Breast epithelium (tissue), 4 donors: ENCODE measurements at regions not wholly inside any gene's neighbourhood (a gene's known extent, or its start where the extent isn't known, plus 50 kb on each side); places are given as distances from the start of the nearest gene placed in this dataset.

Experiments
- DNase-seq, 2 donors: peaks; one replicate each; pipeline ENCODE4 v3.0.0-alpha.2; 2019; ENCODE audit warnings: low spot score in 2 of 2
- H3K27ac ChIP-seq, 2 donors: fragments of 200-600 bp; sonication (generic) in 1 of 2; one replicate each; pipeline ENCODE4 v1.5.1; 2016 to 2019; ENCODE audit warnings: mild to moderate bottlenecking in 1 of 2
- H3K27me3 ChIP-seq, 2 donors: fragments of 200-600 bp; sonication (generic) in 1 of 2; one replicate each; pipeline versions ENCODE4 v1.5.1 to v1.6.0; 2017 to 2019; ENCODE audit warnings: control low read depth in 1 of 2, mild to moderate bottlenecking in 1 of 2
- H3K36me3 ChIP-seq: fragments of 200-600 bp; one replicate; pipeline ENCODE4 v1.5.1; 2019
- H3K4me1 ChIP-seq, 2 donors: fragments of 200-600 bp; sonication (generic); one replicate each; pipeline ENCODE4 v1.5.1; 2016 to 2019; ENCODE audit warnings: control low read depth in 1 of 2
- H3K4me3 ChIP-seq, 3 donors: fragments of 200-600 bp; sonication (generic); 1 replicate in 2 of 3; 2 replicates in 1 of 3; pipeline ENCODE4 v1.5.1; 2016 to 2019; ENCODE audit warnings: mild to moderate bottlenecking in 3 of 3, moderate library complexity in 2 of 3
- H3K9me3 ChIP-seq, 2 donors: fragments of 200-600 bp; sonication (generic) in 1 of 2; one replicate each; pipeline ENCODE4 v1.5.1; 2016 to 2019; ENCODE audit warnings: control low read depth in 1 of 2
- POLR2A ChIP-seq: fragments of 450-650 bp; IDR thresholded peaks from one replicate; pipeline ENCODE4 v1.6.1; 2016; ENCODE audit warnings: antibody characterized with exemption, mild to moderate bottlenecking, moderate library complexity
- POLR2AphosphoS5 ChIP-seq, 3 donors: sonication (generic); formaldehyde crosslinking; IDR thresholded peaks; one replicate each; pipeline ENCODE4 v1.6.1; 2017; ENCODE audit warnings: antibody characterized with exemption in 3 of 3
- intact Hi-C: fragments of 100-400 bp; cut with DNase I; formaldehyde crosslinking; loops from one replicate; pipeline ENCODE4 v1.15.1; 2023; ENCODE audit warnings: low total_unique reads
- TF ChIP-seq, protein P1 (sequence below), 3 donors: fragments of 450-650 bp; IDR thresholded peaks; one replicate each; pipeline ENCODE4 v1.5.1; 2016 to 2017; ENCODE audit warnings: antibody characterized with exemption in 3 of 3, mild to moderate bottlenecking in 3 of 3, moderate library complexity in 3 of 3

DNA sequence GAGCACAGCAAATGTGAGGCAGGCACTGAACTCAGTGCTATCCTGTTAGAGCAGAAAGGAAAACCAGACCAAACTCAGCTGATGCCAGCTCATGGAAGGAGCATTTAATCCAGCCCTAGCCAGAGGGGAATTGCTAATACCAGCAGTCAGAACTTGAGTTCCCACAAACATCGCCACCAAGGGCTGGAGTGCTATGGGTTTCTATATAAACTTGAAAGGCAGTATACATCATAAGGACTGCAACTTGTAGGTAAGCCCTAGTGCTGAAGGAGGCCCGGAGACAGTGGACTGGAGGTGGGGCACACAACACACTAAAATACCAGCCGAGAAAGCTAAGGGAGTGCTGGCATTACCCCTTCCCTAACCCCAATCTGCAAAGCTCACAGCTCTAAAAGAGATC, 440.2 kb downstream of the PRR32 start:
- H3K36me3 ChIP-seq: no peaks in the 10 kb centered on the region
- H3K27me3 ChIP-seq: no peaks in the 10 kb centered on the region
- H3K9me3 ChIP-seq: peaks cover 0 to 25% of the 10 kb centered on the region in 2 donors
- no peak overlapping the region for H3K27ac ChIP-seq
- no peak for DNase-seq
- TF ChIP-seq POLR2A: no peak
- no peak for TF ChIP-seq POLR2AphosphoS5 (IDR thresholded peaks at IDR 0.05)
- TF ChIP-seq, protein P1, sequence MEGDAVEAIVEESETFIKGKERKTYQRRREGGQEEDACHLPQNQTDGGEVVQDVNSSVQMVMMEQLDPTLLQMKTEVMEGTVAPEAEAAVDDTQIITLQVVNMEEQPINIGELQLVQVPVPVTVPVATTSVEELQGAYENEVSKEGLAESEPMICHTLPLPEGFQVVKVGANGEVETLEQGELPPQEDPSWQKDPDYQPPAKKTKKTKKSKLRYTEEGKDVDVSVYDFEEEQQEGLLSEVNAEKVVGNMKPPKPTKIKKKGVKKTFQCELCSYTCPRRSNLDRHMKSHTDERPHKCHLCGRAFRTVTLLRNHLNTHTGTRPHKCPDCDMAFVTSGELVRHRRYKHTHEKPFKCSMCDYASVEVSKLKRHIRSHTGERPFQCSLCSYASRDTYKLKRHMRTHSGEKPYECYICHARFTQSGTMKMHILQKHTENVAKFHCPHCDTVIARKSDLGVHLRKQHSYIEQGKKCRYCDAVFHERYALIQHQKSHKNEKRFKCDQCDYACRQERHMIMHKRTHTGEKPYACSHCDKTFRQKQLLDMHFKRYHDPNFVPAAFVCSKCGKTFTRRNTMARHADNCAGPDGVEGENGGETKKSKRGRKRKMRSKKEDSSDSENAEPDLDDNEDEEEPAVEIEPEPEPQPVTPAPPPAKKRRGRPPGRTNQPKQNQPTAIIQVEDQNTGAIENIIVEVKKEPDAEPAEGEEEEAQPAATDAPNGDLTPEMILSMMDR (IDR thresholded peaks at IDR 0.05): no peak
- no peak overlapping the region for H3K4me3 ChIP-seq
- H3K4me1 ChIP-seq: no peaks in the 10 kb centered on the region
- intact Hi-C loops: no loop called here

DNA sequence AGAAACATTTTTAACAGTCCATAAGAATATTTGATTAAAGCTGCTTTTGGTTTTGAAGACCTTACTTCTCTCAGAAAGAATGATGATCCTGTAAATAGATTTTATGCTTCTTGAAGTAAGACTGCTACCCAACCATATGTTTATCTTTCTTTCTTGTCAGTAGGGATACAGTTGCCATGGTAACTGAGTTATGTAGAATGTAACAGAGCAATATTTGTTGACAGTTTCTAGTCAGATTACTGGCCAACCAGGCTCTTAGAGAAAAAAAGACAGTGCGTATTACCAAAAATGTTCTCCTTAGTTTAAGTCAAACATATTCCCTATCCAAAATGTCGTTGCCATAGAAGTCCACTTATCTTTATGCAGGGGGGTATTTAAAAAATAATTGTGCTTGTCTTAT, 456.8 kb downstream of the PRR32 start:
- Histone ChIP-seq H3K4me3 (no peak overlapping the region), H3K4me1 (no peaks in the 10 kb centered on the region), H3K9me3 (no peaks in the 10 kb centered on the region), H3K27ac (no peak overlapping the region), H3K36me3 (no peaks in the 10 kb centered on the region), H3K27me3 (no peaks in the 10 kb centered on the region)
- intact Hi-C loops: no loop called here
- TF ChIP-seq, protein P1 (IDR thresholded peaks at IDR 0.05): no peak
- TF ChIP-seq POLR2AphosphoS5 (IDR thresholded peaks at IDR 0.05): no peak
- no peak for TF ChIP-seq POLR2A
- DNase-seq: no peak

DNA sequence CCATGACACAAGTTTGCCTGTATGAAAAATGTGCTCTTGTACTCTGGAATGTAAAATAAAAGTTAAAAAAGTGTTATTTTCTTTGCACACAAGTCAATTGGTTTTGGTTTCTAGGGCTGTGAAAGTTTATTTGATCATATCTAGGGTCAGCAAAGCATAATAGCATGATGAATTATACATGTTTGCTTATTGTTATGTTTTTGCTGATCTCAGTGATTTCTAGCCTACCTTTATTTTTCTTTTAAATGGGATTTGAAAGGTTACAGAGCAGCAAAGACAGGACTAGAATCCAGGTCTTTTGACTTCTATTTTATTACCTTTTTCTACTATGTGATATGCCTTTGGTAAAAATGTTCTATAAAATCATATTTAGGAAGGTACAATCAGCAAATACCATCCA, 481.0 kb downstream of the PRR32 start:
- no peak overlapping the region for H3K4me3 ChIP-seq
- no peaks in the 10 kb centered on the region for H3K36me3 ChIP-seq

DNA sequence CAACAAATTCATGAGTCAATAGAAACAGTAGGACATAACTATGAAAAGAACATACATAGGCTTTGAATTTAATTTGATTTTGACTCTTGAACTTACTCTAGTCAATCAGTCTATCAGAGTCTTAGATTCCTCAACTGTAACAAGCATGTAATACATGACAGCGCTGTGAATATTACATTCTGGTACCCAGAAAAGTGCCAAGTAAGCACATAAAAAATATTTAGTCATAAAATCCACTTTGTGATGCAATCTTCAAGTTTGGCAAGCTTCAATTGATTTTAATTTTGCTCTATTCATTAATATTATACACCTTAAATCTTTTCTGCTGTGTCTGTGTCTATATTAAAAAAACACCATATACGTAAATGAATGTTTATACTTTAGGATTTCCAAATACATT, 483.3 kb downstream of the PRR32 start:
- Histone ChIP-seq H3K27ac (no peak overlapping the region), H3K4me3 (no peak overlapping the region), H3K9me3 (peaks cover 0 to 6% of the 10 kb centered on the region in 2 donors), H3K4me1 (no peaks in the 10 kb centered on the region), H3K36me3 (no peaks in the 10 kb centered on the region), H3K27me3 (no peaks in the 10 kb centered on the region)
- no peak for DNase-seq
- TF ChIP-seq, protein P1 (IDR thresholded peaks at IDR 0.05): no peak
- TF ChIP-seq POLR2AphosphoS5 (IDR thresholded peaks at IDR 0.05) (no peak), POLR2A (no peak)
- intact Hi-C loops: no loop called here

More for the DNA sequence above, 481.0 kb downstream of the PRR32 start:
- Histone ChIP-seq H3K4me1 (no peaks in the 10 kb centered on the region), H3K9me3 (no peaks in the 10 kb centered on the region), H3K27ac (no peak overlapping the region), H3K27me3 (no peaks in the 10 kb centered on the region)
- intact Hi-C loops: no loop called here
- TF ChIP-seq POLR2A: no peak
- TF ChIP-seq POLR2AphosphoS5 (IDR thresholded peaks at IDR 0.05): no peak
- no peak for DNase-seq

DNA sequence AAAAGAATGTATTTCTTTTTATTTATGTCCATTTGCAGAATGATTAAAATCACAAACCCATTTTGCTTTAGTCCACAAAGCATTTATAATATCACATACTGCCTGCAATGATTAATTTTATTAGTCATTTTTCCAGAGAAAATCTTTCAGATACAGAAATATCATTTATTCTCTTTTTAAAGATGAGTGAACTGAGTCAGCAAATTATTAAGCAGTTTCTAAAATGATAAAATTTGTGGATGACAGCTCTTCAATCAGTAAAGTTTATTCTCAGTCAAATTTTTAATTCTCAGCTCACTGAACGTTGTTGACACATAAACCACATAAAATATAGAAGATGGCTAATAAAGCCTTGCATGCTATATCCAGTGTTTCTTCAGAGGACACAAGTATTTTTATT, 485.5 kb downstream of the PRR32 start:
- TF ChIP-seq POLR2A (no peak), POLR2AphosphoS5 (IDR thresholded peaks at IDR 0.05) (no peak)
- H3K4me3 ChIP-seq: no peak overlapping the region
- DNase-seq: no peak
- no peaks in the 10 kb centered on the region for H3K36me3 ChIP-seq
- intact Hi-C loops: no loop called here
- H3K27ac ChIP-seq: no peak overlapping the region
- H3K27me3 ChIP-seq: no peaks in the 10 kb centered on the region
- H3K9me3 ChIP-seq: peaks cover 0 to 6% of the 10 kb centered on the region in 2 donors
- no peaks in the 10 kb centered on the region for H3K4me1 ChIP-seq

DNA sequence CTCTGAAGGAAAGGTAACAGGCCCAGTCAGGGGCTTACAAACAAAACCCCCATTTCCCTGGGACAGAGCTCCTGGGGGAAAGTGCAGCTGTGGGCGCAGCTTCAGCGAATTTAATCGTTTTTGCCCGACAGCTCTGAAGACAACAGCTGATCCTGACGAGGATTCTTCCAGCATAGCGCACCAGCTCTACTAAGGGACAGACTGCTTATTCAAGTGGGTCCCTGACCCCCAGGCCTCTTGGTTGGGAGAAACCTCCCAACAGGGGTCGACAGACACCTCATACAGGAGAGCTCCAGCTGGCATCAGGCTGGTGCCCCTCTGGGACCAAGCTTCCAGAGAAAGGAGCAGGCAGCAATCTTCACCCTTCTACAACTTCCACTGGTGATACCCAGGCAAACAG, 486.7 kb downstream of the PRR32 start:
- intact Hi-C loops: no loop called here
- Histone ChIP-seq H3K27me3 (no peaks in the 10 kb centered on the region), H3K9me3 (peaks cover 0 to 6% of the 10 kb centered on the region in 2 donors), H3K4me3 (no peak overlapping the region), H3K4me1 (no peaks in the 10 kb centered on the region), H3K36me3 (no peaks in the 10 kb centered on the region), H3K27ac (no peak overlapping the region)
- no peak for DNase-seq
- TF ChIP-seq POLR2AphosphoS5 (IDR thresholded peaks at IDR 0.05) (no peak), POLR2A (no peak)
- TF ChIP-seq, protein P1 (IDR thresholded peaks at IDR 0.05): no peak
